ENCODE measurements at regions not wholly inside any gene's neighbourhood (a gene's known extent, or its start where the extent isn't known, plus 50 kb on each side); places are given as distances from the start of the nearest gene placed in this dataset.

- Mint-ChIP-seq H3K9me3 (no peaks in the 10 kb centered on the region), H3K4me1 (peaks cover 2% of the 10 kb centered on the region), H3K27me3 (ENCODE audit: insufficient read depth) (no peaks in the 10 kb centered on the region), H3K27ac (no peak overlapping the region), H3K36me3 (ENCODE audit: low read depth) (no peaks in the 10 kb centered on the region), H3K4me3 (no peak overlapping the region)
- no peaks in the 10 kb centered on the region for H3K27me3 ChIP-seq (ENCODE audit: control insufficient read depth, insufficient read depth, low read length, poor library complexity, severe bottlenecking)
- no peak overlapping the region for H3K9ac ChIP-seq (ENCODE audit: extremely low read depth, low read length, poor library complexity, severe bottlenecking)
- TF ChIP-seq CTCF (conservative IDR thresholded peaks at IDR 0.05), result no peak
- H3K9me3 ChIP-seq (ENCODE audit: control insufficient read depth, low read length), result no peaks in the 10 kb centered on the region
- no peak overlapping the region for H3K27ac ChIP-seq (ENCODE audit: low read depth, low read length)
- H3K4me1 ChIP-seq (ENCODE audit: control insufficient read depth, insufficient read depth, low read length), result no peaks in the 10 kb centered on the region
- H3K4me3 ChIP-seq (ENCODE audit: low read length), result no peak overlapping the region
- 100% methylated on average over 1 of the region's 1 CpG for WGBS, 2 experiments (ENCODE audit: insufficient coverage in 1 of 2, insufficient read length in 1 of 2)
- H3K36me3 ChIP-seq (ENCODE audit: control insufficient read depth, insufficient read depth, low read length), result no peaks in the 10 kb centered on the region
- DNase-seq, result no peak
Measured at GRCh38 chr6:139863964-139864363, 489.5 kb upstream of the CITED2 start.

GRCh38 chr6:139863346-139863745 is 488.9 kb upstream of the CITED2 start:
- 71% methylated on average over 1 of the region's 1 CpG; no CpG with 5 or more reads in 1 of the 2 experiments for WGBS, 2 experiments (ENCODE audit: insufficient coverage in 1 of 2, insufficient read length in 1 of 2)
- H3K9ac ChIP-seq (ENCODE audit: extremely low read depth, low read length, poor library complexity, severe bottlenecking), result no peak overlapping the region
- TF ChIP-seq CTCF (conservative IDR thresholded peaks at IDR 0.05), result no peak
- no peaks in the 10 kb centered on the region for H3K27me3 ChIP-seq (ENCODE audit: control insufficient read depth, insufficient read depth, low read length, poor library complexity, severe bottlenecking)
- no peaks in the 10 kb centered on the region for H3K36me3 ChIP-seq (ENCODE audit: control insufficient read depth, insufficient read depth, low read length)
- no peaks in the 10 kb centered on the region for H3K9me3 ChIP-seq (ENCODE audit: control insufficient read depth, low read length)
- Mint-ChIP-seq H3K27ac (no peak overlapping the region), H3K9me3 (no peaks in the 10 kb centered on the region), H3K4me3 (no peak overlapping the region), H3K27me3 (ENCODE audit: insufficient read depth) (no peaks in the 10 kb centered on the region), H3K4me1 (no peaks in the 10 kb centered on the region), H3K36me3 (ENCODE audit: low read depth) (no peaks in the 10 kb centered on the region)
- no peak overlapping the region for H3K4me3 ChIP-seq (ENCODE audit: low read length)
- no peak overlapping the region for H3K27ac ChIP-seq (ENCODE audit: low read depth, low read length)
- no peak for DNase-seq
- no peaks in the 10 kb centered on the region for H3K4me1 ChIP-seq (ENCODE audit: control insufficient read depth, insufficient read depth, low read length)

GRCh38 chr6:139862311-139862710 is 487.9 kb upstream of the CITED2 start:
- H3K36me3 Mint-ChIP-seq (ENCODE audit: low read depth), result no peaks in the 10 kb centered on the region
- no peak overlapping the region for H3K27ac ChIP-seq (ENCODE audit: low read depth, low read length)
- no peaks in the 10 kb centered on the region for H3K9me3 Mint-ChIP-seq

More at GRCh38 chr6:139862311-139862710, 487.9 kb upstream of the CITED2 start:
- H3K27ac Mint-ChIP-seq, result no peak overlapping the region
- Histone ChIP-seq H3K4me3 (ENCODE audit: low read length) (no peak overlapping the region), H3K36me3 (ENCODE audit: control insufficient read depth, insufficient read depth, low read length) (no peaks in the 10 kb centered on the region), H3K9me3 (ENCODE audit: control insufficient read depth, low read length) (no peaks in the 10 kb centered on the region), H3K27me3 (ENCODE audit: control insufficient read depth, insufficient read depth, low read length, poor library complexity, severe bottlenecking) (no peaks in the 10 kb centered on the region), H3K9ac (ENCODE audit: extremely low read depth, low read length, poor library complexity, severe bottlenecking) (no peak overlapping the region), H3K4me1 (ENCODE audit: control insufficient read depth, insufficient read depth, low read length) (no peaks in the 10 kb centered on the region)
- no peaks in the 10 kb centered on the region for H3K27me3 Mint-ChIP-seq (ENCODE audit: insufficient read depth)
- no peak overlapping the region for H3K4me3 Mint-ChIP-seq
- TF ChIP-seq CTCF (conservative IDR thresholded peaks at IDR 0.05), result no peak
- WGBS, 2 experiments (ENCODE audit: insufficient coverage in 1 of 2, insufficient read length in 1 of 2), result 100% methylated on average over 2 of the region's 2 CpGs; no CpG with 5 or more reads in 1 of the 2 experiments
- H3K4me1 Mint-ChIP-seq, result no peaks in the 10 kb centered on the region
- no peak for DNase-seq

Measured in endodermal cell (in vitro differentiated cells).